COR-L47 (cell line): ENCODE measurements at regions not wholly inside any gene's neighbourhood (a gene's known extent, or its start where the extent isn't known, plus 50 kb on each side); places are given as distances from the start of the nearest gene placed in this dataset.
"Not testable (repeated sequence)": the region's sequence is repeated elsewhere in the genome, so short reads cannot be mapped to it uniquely, and the experiment has no call there.

Experiments used
- DNase-seq: peaks from one replicate; lab custom pipeline; 2025; lab: John Stamatoyannopoulos, UW

- DNase-seq: no peak
Measured at GRCh38 chr17:5747276-5747675, 163.0 kb upstream of the NLRP1 start.

GRCh38 chr17:5747964-5748363 is 163.7 kb upstream of the NLRP1 start:
- no peak for DNase-seq

GRCh38 chr17:5753421-5753820 is 169.1 kb upstream of the NLRP1 start:
- DNase-seq: no peak

- no peak for DNase-seq
Measured at GRCh38 chr17:5757314-5757907, 173.1 kb upstream of the NLRP1 start.

- DNase-seq: no peak
Measured at GRCh38 chr17:5758651-5759050, 174.3 kb upstream of the NLRP1 start.

GRCh38 chr17:5759501-5759925 is 175.2 kb upstream of the NLRP1 start:
- DNase-seq: no peak

- no peak for DNase-seq
Measured at GRCh38 chr17:5762191-5762590, 177.9 kb upstream of the NLRP1 start.

- DNase-seq: no peak
Measured at GRCh38 chr17:5763595-5764306, 179.4 kb upstream of the NLRP1 start.

- peak; percentile 65 for DNase-seq
Measured at GRCh38 chr17:5769593-5770354, 185.5 kb upstream of the NLRP1 start.

- DNase-seq: no peak
Measured at GRCh38 chr17:5770441-5771270, 186.3 kb upstream of the NLRP1 start.

GRCh38 chr17:5771271-5771577 is 186.9 kb upstream of the NLRP1 start:
- DNase-seq: not testable (repeated sequence)

- DNase-seq: not testable (repeated sequence)
Measured at GRCh38 chr17:5772017-5772416, 187.7 kb upstream of the NLRP1 start.

- no peak for DNase-seq
Measured at GRCh38 chr17:5772720-5773119, 188.4 kb upstream of the NLRP1 start.

GRCh38 chr17:5773816-5774360 is 189.6 kb upstream of the NLRP1 start:
- no peak for DNase-seq

- DNase-seq: no peak
Measured at GRCh38 chr17:5775098-5775497, 190.8 kb upstream of the NLRP1 start.

GRCh38 chr17:5780476-5780875 is 196.2 kb upstream of the NLRP1 start:
- DNase-seq: no peak

GRCh38 chr17:5781236-5781927 is 197.1 kb upstream of the NLRP1 start:
- DNase-seq: no peak

GRCh38 chr17:5783269-5783668 is 199.0 kb upstream of the NLRP1 start:
- no peak for DNase-seq

- DNase-seq: no peak
Measured at GRCh38 chr17:5783851-5784250, 199.5 kb upstream of the NLRP1 start.

GRCh38 chr17:5784791-5785190 is 200.5 kb upstream of the NLRP1 start:
- no peak for DNase-seq

- no peak for DNase-seq
Measured at GRCh38 chr17:5785338-5785737, 201.0 kb upstream of the NLRP1 start.
